ENCODE measurements at regions not wholly inside any gene's neighbourhood (a gene's known extent, or its start where the extent isn't known, plus 50 kb on each side); places are given as distances from the start of the nearest gene placed in this dataset.
"Not testable (repeated sequence)": the region's sequence is repeated elsewhere in the genome, so short reads cannot be mapped to it uniquely, and the experiment has no call there.

- ATAC-seq; H3K27me3 ChIP-seq (ENCODE audit: low read depth); intact Hi-C loops (cut with DNase I); H3K27ac ChIP-seq; H3K4me1 ChIP-seq; H3K4me3 ChIP-seq; H3K9me3 ChIP-seq; DNase-seq; H3K36me3 ChIP-seq: not testable (repeated sequence)
These were observed 73.5 kb downstream of the NPIPA8 start for GRCh38 chr16:18263046-18263445.

GRCh38 chr16:18261848-18262247 lies 74.7 kb downstream of the NPIPA8 start:
- H3K4me3 ChIP-seq; H3K4me1 ChIP-seq; H3K9me3 ChIP-seq; intact Hi-C loops (cut with DNase I); ATAC-seq; H3K27ac ChIP-seq; H3K27me3 ChIP-seq (ENCODE audit: low read depth); DNase-seq; H3K36me3 ChIP-seq: not testable (repeated sequence)

DNA sequence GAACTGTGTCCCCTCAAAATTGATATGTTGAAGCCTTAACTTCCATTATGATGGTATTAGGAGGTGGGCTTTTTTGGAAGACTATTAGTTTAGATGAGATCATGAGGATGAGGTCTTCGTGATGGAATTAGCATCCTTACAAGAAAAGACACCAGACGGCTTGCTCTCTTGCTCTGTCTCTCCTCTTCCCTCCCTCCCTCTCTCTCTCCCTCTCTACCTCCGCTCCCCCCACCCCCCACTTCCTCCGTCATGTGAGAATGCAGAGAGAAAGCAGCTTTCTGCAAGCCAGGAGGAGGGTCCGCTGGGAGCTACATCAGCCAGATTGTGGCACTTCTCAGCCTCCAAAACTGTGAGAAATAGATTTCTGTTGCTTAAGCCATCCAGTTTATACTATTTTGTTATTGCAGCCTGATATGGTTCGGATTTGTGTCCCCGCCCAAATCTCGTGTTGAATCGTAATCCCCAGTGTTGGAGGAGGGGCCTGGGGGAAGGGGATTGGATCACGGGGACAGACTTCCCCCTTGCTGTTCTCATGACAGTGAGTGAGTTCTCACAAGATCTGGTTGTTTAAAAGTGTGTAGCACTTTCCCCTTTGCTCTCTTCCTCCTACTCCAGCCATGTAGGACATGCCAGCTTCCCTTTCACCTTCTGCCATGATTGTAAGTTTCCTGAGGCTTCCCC lies 76.9 kb downstream of the NPIPA8 start:
- H3K9me3 ChIP-seq; H3K4me3 ChIP-seq; H3K27ac ChIP-seq; H3K4me1 ChIP-seq; H3K36me3 ChIP-seq; ATAC-seq; DNase-seq; H3K27me3 ChIP-seq (ENCODE audit: low read depth); intact Hi-C loops (cut with DNase I): not testable (repeated sequence)

DNA sequence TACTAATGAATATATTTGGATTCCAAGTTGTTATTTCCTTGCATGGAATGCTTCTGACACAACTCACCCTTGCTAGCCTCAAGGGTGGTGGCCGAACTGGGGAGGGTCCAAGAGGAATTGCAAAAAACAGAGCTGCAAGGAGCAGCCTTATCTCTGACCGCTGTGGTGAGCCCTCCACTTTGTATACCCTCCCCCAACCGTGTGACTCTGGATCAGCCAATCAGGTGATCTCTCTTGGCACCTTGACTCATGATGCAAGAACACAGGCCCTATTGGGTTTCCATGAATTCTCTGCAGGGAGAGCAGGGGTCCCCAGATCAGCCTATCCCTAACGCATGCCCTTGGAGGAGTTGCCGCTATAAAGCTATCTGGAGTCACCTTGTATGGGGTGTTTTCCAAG lies 83.6 kb downstream of the NPIPA8 start:
- intact Hi-C loops (cut with DNase I); H3K4me1 ChIP-seq; DNase-seq; H3K27me3 ChIP-seq (ENCODE audit: low read depth); H3K36me3 ChIP-seq; H3K27ac ChIP-seq; H3K9me3 ChIP-seq; ATAC-seq; H3K4me3 ChIP-seq: not testable (repeated sequence)

DNA sequence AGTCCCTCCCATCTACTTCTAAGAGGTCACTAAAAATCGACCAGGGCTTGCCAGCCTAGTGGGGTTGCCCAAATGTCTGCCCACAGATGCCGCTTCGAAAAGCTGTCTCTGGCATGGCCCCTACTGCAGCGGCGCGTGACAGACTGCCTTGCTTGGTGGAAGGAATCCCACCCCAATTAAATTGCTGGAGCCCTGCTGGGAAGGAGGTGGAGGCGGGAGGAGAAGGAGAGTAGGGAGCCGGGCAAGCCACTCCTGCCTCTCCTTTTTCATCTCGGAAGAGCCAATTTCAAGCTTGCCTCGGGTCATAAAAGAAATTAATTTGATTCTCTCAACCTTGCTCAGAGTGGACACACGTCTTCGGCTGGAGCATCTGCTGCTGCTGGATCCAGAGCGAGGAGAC lies 106.0 kb downstream of the NPIPA8 start:
- H3K36me3 ChIP-seq; intact Hi-C loops (cut with DNase I); ATAC-seq: not testable (repeated sequence)

GRCh38 chr16:18222054-18223009 lies 114.2 kb downstream of the NPIPA8 start:
- H3K27ac ChIP-seq; H3K9me3 ChIP-seq; H3K4me1 ChIP-seq; DNase-seq; ATAC-seq; H3K36me3 ChIP-seq; H3K27me3 ChIP-seq (ENCODE audit: low read depth); intact Hi-C loops (cut with DNase I); H3K4me3 ChIP-seq: not testable (repeated sequence)

More for the DNA sequence above, 106.0 kb downstream of the NPIPA8 start:
- not testable (repeated sequence) for H3K9me3 ChIP-seq; H3K27ac ChIP-seq; H3K4me1 ChIP-seq; H3K4me3 ChIP-seq; DNase-seq; H3K27me3 ChIP-seq (ENCODE audit: low read depth)

DNA sequence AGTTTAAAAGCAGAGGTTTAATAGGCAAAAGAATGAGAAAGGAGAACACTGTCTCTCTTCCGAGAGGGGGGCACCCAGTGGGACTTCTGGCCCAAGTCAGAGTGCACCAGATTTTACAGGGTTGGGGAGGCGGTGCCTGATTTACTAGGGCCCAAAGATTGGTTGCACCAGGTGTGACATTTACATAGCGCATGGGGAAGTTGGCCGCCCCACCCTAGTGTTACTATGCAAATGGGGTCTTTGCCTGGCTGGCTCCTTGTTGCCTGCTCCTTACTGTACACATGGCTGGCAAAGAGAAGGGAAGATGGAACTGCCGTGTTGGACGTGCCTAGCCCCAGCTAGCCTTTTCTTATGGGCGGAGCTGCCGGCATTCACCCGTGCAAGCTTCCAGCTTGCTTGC lies 118.8 kb downstream of the NPIPA8 start:
- H3K4me1 ChIP-seq; H3K9me3 ChIP-seq; ATAC-seq; H3K27ac ChIP-seq; H3K36me3 ChIP-seq; DNase-seq; H3K27me3 ChIP-seq (ENCODE audit: low read depth); H3K4me3 ChIP-seq; intact Hi-C loops (cut with DNase I): not testable (repeated sequence)

- H3K4me3 ChIP-seq; H3K36me3 ChIP-seq; H3K27ac ChIP-seq; ATAC-seq; H3K27me3 ChIP-seq (ENCODE audit: low read depth); intact Hi-C loops (cut with DNase I); H3K9me3 ChIP-seq; H3K4me1 ChIP-seq; DNase-seq: not testable (repeated sequence)
These were observed 119.7 kb downstream of the NPIPA8 start for GRCh38 chr16:18216814-18217213.

DNA sequence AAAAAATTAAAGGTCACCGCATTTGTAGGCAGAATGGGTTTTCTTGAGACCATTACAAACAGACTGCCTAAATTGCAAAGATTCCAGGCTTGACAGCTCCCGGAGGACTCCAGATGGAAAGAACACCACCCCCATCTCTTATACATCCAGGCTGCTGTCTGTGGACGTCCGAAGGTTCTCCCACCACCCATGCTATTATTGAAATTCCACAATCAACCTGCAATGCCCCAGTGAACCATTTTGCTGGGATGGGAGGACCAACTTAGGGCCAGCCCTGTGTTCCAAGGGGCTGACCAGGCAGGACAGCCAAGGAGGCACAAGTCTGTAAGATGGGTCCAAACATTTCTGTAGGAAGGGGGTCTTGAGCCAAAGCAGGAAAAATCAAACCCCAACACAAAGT lies 122.7 kb downstream of the NPIPA8 start:
- ATAC-seq; H3K27ac ChIP-seq; intact Hi-C loops (cut with DNase I); H3K4me3 ChIP-seq; DNase-seq; H3K27me3 ChIP-seq (ENCODE audit: low read depth); H3K4me1 ChIP-seq; H3K36me3 ChIP-seq; H3K9me3 ChIP-seq: not testable (repeated sequence)

DNA sequence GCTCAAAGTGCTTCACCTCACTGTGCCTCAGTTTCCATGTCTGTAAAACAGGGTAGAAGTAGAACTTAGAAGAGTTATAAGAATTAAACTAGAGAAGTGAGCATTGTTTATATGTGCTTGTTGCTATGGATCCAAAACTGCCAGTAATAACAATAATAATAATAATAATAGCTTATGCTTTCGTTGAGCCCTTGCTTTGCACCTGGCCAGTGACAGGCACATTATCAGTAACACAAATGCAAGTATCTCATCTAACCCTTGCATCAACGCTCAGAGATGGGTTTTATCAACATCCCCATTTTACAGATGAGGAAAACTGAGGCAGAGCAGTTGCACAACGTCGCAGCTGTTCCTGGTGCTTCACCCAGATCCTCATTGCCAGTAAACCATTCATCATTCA lies 125.0 kb downstream of the NPIPA8 start:
- H3K4me3 ChIP-seq; ATAC-seq; intact Hi-C loops (cut with DNase I); H3K27me3 ChIP-seq (ENCODE audit: low read depth); H3K4me1 ChIP-seq; H3K27ac ChIP-seq; H3K36me3 ChIP-seq; H3K9me3 ChIP-seq; DNase-seq: not testable (repeated sequence)

GRCh38 chr16:18204786-18205185 lies 131.8 kb downstream of the NPIPA8 start:
- not testable (repeated sequence) for H3K4me1 ChIP-seq, DNase-seq, ATAC-seq

DNA sequence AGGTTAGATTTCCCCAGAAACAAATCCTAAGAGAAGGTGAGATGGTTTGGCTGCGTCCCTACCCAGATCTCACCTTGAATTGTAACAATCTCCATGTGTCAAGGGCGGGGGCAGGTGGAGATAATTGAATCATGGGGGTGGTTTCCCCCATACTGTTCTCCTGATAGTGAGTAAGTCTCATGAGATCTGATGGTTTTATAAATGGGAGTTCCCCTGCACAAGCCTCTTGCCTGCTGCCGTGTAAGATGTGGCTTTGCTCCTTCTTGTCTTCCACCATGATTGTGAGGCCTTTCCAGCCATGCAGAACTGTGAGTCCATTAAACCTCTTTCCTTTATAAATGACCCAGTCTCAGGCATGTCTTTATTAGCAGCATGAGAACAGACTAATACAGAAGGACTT lies 132.2 kb downstream of the NPIPA8 start:
- H3K4me3 ChIP-seq; intact Hi-C loops (cut with DNase I); H3K4me1 ChIP-seq; DNase-seq; ATAC-seq; H3K27ac ChIP-seq; H3K9me3 ChIP-seq; H3K27me3 ChIP-seq (ENCODE audit: low read depth); H3K36me3 ChIP-seq: not testable (repeated sequence)

More at GRCh38 chr16:18204786-18205185, 131.8 kb downstream of the NPIPA8 start:
- H3K36me3 ChIP-seq; H3K4me3 ChIP-seq; H3K27ac ChIP-seq; intact Hi-C loops (cut with DNase I); H3K27me3 ChIP-seq (ENCODE audit: low read depth); H3K9me3 ChIP-seq: not testable (repeated sequence)

DNA sequence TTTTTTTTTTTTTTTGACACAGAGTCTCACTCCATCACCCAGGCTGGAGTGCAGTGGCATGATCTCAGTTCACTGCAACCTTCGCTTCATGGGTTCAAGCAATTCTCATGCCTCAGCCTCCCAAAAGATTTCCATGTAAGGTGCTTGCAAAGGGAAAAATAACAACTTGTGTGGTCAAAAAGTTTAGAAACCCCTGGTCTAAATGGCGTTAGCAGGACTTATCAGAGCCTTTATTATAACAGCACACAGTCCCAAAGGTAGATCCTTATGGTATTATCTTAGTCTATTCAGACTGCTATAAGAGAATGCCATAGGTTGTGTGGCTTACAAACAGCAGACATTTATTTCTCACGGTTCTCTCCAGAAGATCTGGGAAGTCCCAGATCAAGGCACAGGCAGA lies 135.0 kb downstream of the NPIPA8 start:
- H3K27ac ChIP-seq; H3K4me3 ChIP-seq; H3K9me3 ChIP-seq; ATAC-seq; H3K27me3 ChIP-seq (ENCODE audit: low read depth); DNase-seq; H3K4me1 ChIP-seq; H3K36me3 ChIP-seq; intact Hi-C loops (cut with DNase I): not testable (repeated sequence)

- H3K9me3 ChIP-seq; H3K27ac ChIP-seq; H3K4me1 ChIP-seq; intact Hi-C loops (cut with DNase I); ATAC-seq; H3K36me3 ChIP-seq; H3K4me3 ChIP-seq; DNase-seq; H3K27me3 ChIP-seq (ENCODE audit: low read depth): not testable (repeated sequence)
These were observed 144.1 kb downstream of the NPIPA8 start for GRCh38 chr16:18192389-18192788.
